Endothelial cell of umbilical vein (primary cell): ENCODE measurements at regions not wholly inside any gene's neighbourhood (a gene's known extent, or its start where the extent isn't known, plus 50 kb on each side); places are given as distances from the start of the nearest gene placed in this dataset.

ENCODE experiments used
- BruUV-seq: library from RNA; stranded (reverse); fragments of 400-500 nt; replicated peaks from 2 replicates; lab custom pipeline; 2021; lab: Mats Ljungman, UMichigan
- CTCF ChIA-PET: fragments of 300-600, 350-600 bp; sonication (Branson Sonifier 250); formaldehyde crosslinking; loops from one replicate; lab custom pipeline; 2021; ENCODE audit warnings: antibody characterized with exemption, inconsistent platforms; lab: Charles Lee
- POLR2A ChIA-PET: fragments of 300-600, 350-600 bp; sonication (Branson Sonifier 250); formaldehyde crosslinking; loops from one replicate; lab custom pipeline; 2021; ENCODE audit warnings: antibody characterized with exemption, inconsistent platforms; lab: Charles Lee
- DNase-seq: peaks from one replicate; pipeline ENCODE4 v3.0.0-alpha.2; 2011; ENCODE audit warnings: low read depth, low spot score
- FAIRE-seq: peaks from 2 replicates; lab custom pipeline; 2011; peaks lifted over from hg19 to GRCh38; lab: Jason Lieb, UNC
- H2AFZ ChIP-seq: 2 replicates; pipeline ENCODE4 v1.6.0; 2012; ENCODE audit warnings: low read depth, low read length, control low read depth, inconsistent platforms
- H3K27ac ChIP-seq: 2 replicates; pipeline ENCODE4 v1.5.1; 2011; ENCODE audit warnings: low read depth, mild to moderate bottlenecking, control low read depth, low read length, moderate library complexity; ENCODE audit not compliant: insufficient read depth
- H3K27me3 ChIP-seq, 2 experiments: 2 replicates each; pipeline versions ENCODE4 v1.6.0 to v1.6.1; 2011; ENCODE audit warnings: low read length in 2 of 2, mixed read lengths in 1 of 2; ENCODE audit not compliant: control insufficient read depth in 2 of 2, insufficient read depth in 2 of 2
- H3K36me3 ChIP-seq, 2 experiments: 2 replicates in 1 of 2; 3 replicates in 1 of 2; pipeline ENCODE4 v1.5.1; 2011; ENCODE audit warnings: low read length in 2 of 2, mild to moderate bottlenecking in 1 of 2, moderate library complexity in 1 of 2; ENCODE audit not compliant: control insufficient read depth in 2 of 2, insufficient read depth in 2 of 2; ENCODE audit errors: extremely low read depth in 1 of 2
- H3K4me1 ChIP-seq: 3 replicates; pipeline ENCODE4 v1.5.1; 2011; ENCODE audit warnings: mild to moderate bottlenecking, low read length; ENCODE audit not compliant: control insufficient read depth, insufficient read depth; ENCODE audit errors: extremely low read depth
- H3K4me2 ChIP-seq: 2 replicates; pipeline ENCODE4 v1.6.1; 2011; ENCODE audit warnings: low read length, control low read depth, mixed read lengths; ENCODE audit not compliant: insufficient read depth
- H3K4me3 ChIP-seq, 3 experiments: fragments of 200-600 bp in 1 of 3; sonication (generic), shearing (Covaris generic) in 1 of 3; replicated peaks in 1 of 3; 2 replicates each; pipeline ENCODE4 v1.5.1; 2011 to 2016; ENCODE audit warnings: control low read depth in 3 of 3, low read length in 3 of 3, mild to moderate bottlenecking in 2 of 3, inconsistent platforms in 1 of 3, low read depth in 1 of 3, moderate library complexity in 1 of 3; ENCODE audit not compliant: insufficient read depth in 1 of 3
- H3K79me2 ChIP-seq: 2 replicates; pipeline ENCODE4 v1.6.0; 2012; ENCODE audit warnings: low read length, inconsistent platforms; ENCODE audit not compliant: control insufficient read depth, insufficient read depth
- H3K9ac ChIP-seq: replicated peaks from 2 replicates; pipeline ENCODE3; 2011; ENCODE audit warnings: low read length, control low read depth; ENCODE audit not compliant: insufficient read depth; ENCODE audit errors: extremely low read depth
- H3K9me1 ChIP-seq: replicated peaks from 3 replicates; pipeline ENCODE4 v1.6.0; 2011; ENCODE audit warnings: mild to moderate bottlenecking, low read length; ENCODE audit not compliant: control insufficient read depth, insufficient read depth; ENCODE audit errors: extremely low read depth
- H3K9me3 ChIP-seq: replicated peaks from 2 replicates; pipeline ENCODE4 v1.5.1; 2012; ENCODE audit warnings: low read length, inconsistent platforms; ENCODE audit not compliant: control insufficient read depth, insufficient read depth
- H4K20me1 ChIP-seq: replicated peaks from 2 replicates; pipeline ENCODE3; 2011; ENCODE audit warnings: mild to moderate bottlenecking, low read length; ENCODE audit not compliant: control insufficient read depth, insufficient read depth; ENCODE audit errors: extremely low read depth
- CTCF ChIP-seq, 2 donors: IDR thresholded peaks; 1 replicate in 1 of 2; 2 replicates in 1 of 2; pipeline ENCODE4 v1.5.1; 2011; ENCODE audit warnings: low read length in 2 of 2, mild to moderate bottlenecking in 2 of 2, moderate library complexity in 2 of 2, control low read depth in 1 of 2, inconsistent platforms in 1 of 2, low read depth in 1 of 2; ENCODE audit not compliant: insufficient read depth in 1 of 2; ENCODE audit errors: extremely low read depth in 1 of 2
- EZH2 ChIP-seq: IDR thresholded peaks from 2 replicates; pipeline ENCODE4 v1.6.1; 2012; ENCODE audit warnings: borderline replicate concordance, low read depth, mild to moderate bottlenecking, moderate library complexity, low read length, inconsistent platforms; ENCODE audit not compliant: severe bottlenecking
- FOS ChIP-seq: IDR thresholded peaks from 2 replicates; pipeline ENCODE4 v1.6.1; 2011; ENCODE audit warnings: mild to moderate bottlenecking, low read length, moderate library complexity, borderline replicate concordance; ENCODE audit not compliant: insufficient read depth
- GATA2 ChIP-seq: IDR thresholded peaks from 2 replicates; pipeline ENCODE4 v1.7.0; 2011; ENCODE audit warnings: low read depth, mild to moderate bottlenecking, moderate library complexity, mixed read lengths, low read length; ENCODE audit not compliant: insufficient read length, insufficient read depth
- JUN ChIP-seq: IDR thresholded peaks from 2 replicates; pipeline ENCODE4 v1.6.1; 2011; ENCODE audit warnings: borderline replicate concordance, low read depth; ENCODE audit not compliant: insufficient read length, insufficient read depth
- MAX ChIP-seq: IDR thresholded peaks from 2 replicates; pipeline ENCODE4 v1.6.1; 2011; ENCODE audit not compliant: insufficient read depth, insufficient read length
- MYC ChIP-seq: IDR thresholded peaks from one replicate; pipeline ENCODE4 v1.6.1; 2011; ENCODE audit warnings: mild to moderate bottlenecking, low read depth, low read length
- POLR2A ChIP-seq: IDR thresholded peaks from 2 replicates; pipeline ENCODE4 v1.6.1; 2012; ENCODE audit warnings: low read depth, mild to moderate bottlenecking, control low read depth, low read length
- POLR2AphosphoS5 ChIP-seq: IDR thresholded peaks from 2 replicates; pipeline ENCODE4 v1.6.1; 2012; ENCODE audit warnings: low read depth, mild to moderate bottlenecking, control low read depth, low read length, moderate library complexity; ENCODE audit not compliant: insufficient read depth
- dilution Hi-C: fragments of 300-500 bp; cut with MboI; formaldehyde crosslinking; loops from one replicate; pipeline ENCODE4 v1.15.0; 2019; ENCODE audit warnings: low sequenced_read_pairs; ENCODE audit not compliant: extremely low pct_ligation_motif_present
- intact Hi-C: fragments of 100-400 bp; cut with micrococcal nuclease; formaldehyde crosslinking; loops from one replicate; pipeline ENCODE4 v1.10.0; 2022

GRCh38 chr1:17979815-17980214 lies 127.8 kb upstream of the IGSF21 start:
- Histone ChIP-seq H2AFZ (no peak overlapping the region), H3K27ac (no peak overlapping the region), H3K27me3 (no peaks in the 10 kb centered on the region), H3K9ac (no peak overlapping the region), H3K4me3 (no peak overlapping the region), H3K9me3 (no peaks in the 10 kb centered on the region), H3K36me3 (no peaks in the 10 kb centered on the region), H3K4me1 (no peaks in the 10 kb centered on the region), H3K79me2 (no peaks in the 10 kb centered on the region), H3K4me2 (no peak overlapping the region), H4K20me1 (no peaks in the 10 kb centered on the region), H3K9me1 (no peaks in the 10 kb centered on the region)
- dilution Hi-C loops = no loop called here
- intact Hi-C loops = no loop called here
- POLR2A ChIA-PET = no interaction called here
- TF ChIP-seq JUN (no peak), CTCF (IDR thresholded peaks at IDR 0.05; ENCODE audit: extremely low read depth in 1 of 2, insufficient read depth in 1 of 2, low read depth in 1 of 2, low read length in 2 of 2) (no peak), POLR2A (no peak), GATA2 (no peak), FOS (no peak), EZH2 (no peak), MAX (no peak), POLR2AphosphoS5 (no peak), MYC (no peak)
- no TSS peak for BruUV-seq
- CTCF ChIA-PET = no interaction called here
- FAIRE-seq (no peak), DNase-seq (no peak)
